Activated naive CD8-positive, alpha-beta T cell (primary cell): ENCODE measurements at regions not wholly inside any gene's neighbourhood (a gene's known extent, or its start where the extent isn't known, plus 50 kb on each side); places are given as distances from the start of the nearest gene placed in this dataset.

ENCODE experiments used
- H3K27ac Mint-ChIP-seq: one replicate; pipeline ENCODE4 v1.8.0; 2021; ENCODE audit warnings: mixed read lengths
- H3K27me3 Mint-ChIP-seq: one replicate; pipeline ENCODE4 v1.8.0; 2021; ENCODE audit warnings: mixed read lengths
- H3K36me3 Mint-ChIP-seq: one replicate; pipeline ENCODE4 v1.8.0; 2021; ENCODE audit warnings: mixed read lengths
- H3K4me1 Mint-ChIP-seq: one replicate; pipeline ENCODE4 v1.8.0; 2021; ENCODE audit warnings: low read depth, mixed read lengths
- H3K4me3 Mint-ChIP-seq: one replicate; pipeline ENCODE4 v1.8.0; 2021; ENCODE audit warnings: mild to moderate bottlenecking, mixed read lengths
- H3K9me3 Mint-ChIP-seq: one replicate; pipeline ENCODE4 v1.8.0; 2021; ENCODE audit warnings: low read depth, mixed read lengths

- Mint-ChIP-seq H3K4me3 (no peak overlapping the region), H3K36me3 (peaks cover 7% of the 10 kb centered on the region), H3K27me3 (no peaks in the 10 kb centered on the region), H3K9me3 (no peaks in the 10 kb centered on the region), H3K27ac (no peak overlapping the region), H3K4me1 (peaks cover 8% of the 10 kb centered on the region)
These were observed 331.2 kb upstream of the MYT1L start for GRCh38 chr2:2662037-2662846.

DNA sequence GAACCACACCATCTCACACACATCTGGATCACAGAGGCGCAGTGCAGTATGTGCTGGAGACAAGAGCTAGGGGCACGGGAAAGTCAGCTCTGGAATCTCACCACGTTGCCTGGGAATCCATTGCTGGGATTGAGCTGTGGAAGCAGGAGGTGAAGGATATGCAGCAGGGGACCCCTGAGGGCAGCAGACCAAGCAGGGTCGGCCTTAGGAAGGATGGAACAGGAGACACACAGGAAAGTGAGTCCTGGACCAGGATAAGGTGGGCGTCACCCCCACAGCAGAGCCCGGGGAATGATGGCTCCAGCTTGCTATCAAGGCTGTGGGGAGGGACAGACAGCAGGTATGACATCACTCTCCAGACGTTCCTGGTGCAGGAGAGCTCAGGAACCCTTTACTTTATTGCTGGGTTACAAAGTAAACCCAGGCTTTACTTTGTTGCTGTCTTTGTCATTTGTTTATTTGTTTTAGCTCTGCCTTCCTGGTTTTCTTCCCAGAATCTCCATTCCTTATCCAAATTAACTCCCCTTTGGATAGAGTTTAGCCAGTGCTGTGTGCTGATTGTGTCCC is 329.8 kb upstream of the MYT1L start:
- H3K4me3 Mint-ChIP-seq: no peak overlapping the region
- H3K36me3 Mint-ChIP-seq: peaks cover 7% of the 10 kb centered on the region
- H3K9me3 Mint-ChIP-seq: no peaks in the 10 kb centered on the region
- no peak overlapping the region for H3K27ac Mint-ChIP-seq
- no peaks in the 10 kb centered on the region for H3K27me3 Mint-ChIP-seq
- peaks cover 17% of the 10 kb centered on the region for H3K4me1 Mint-ChIP-seq

DNA sequence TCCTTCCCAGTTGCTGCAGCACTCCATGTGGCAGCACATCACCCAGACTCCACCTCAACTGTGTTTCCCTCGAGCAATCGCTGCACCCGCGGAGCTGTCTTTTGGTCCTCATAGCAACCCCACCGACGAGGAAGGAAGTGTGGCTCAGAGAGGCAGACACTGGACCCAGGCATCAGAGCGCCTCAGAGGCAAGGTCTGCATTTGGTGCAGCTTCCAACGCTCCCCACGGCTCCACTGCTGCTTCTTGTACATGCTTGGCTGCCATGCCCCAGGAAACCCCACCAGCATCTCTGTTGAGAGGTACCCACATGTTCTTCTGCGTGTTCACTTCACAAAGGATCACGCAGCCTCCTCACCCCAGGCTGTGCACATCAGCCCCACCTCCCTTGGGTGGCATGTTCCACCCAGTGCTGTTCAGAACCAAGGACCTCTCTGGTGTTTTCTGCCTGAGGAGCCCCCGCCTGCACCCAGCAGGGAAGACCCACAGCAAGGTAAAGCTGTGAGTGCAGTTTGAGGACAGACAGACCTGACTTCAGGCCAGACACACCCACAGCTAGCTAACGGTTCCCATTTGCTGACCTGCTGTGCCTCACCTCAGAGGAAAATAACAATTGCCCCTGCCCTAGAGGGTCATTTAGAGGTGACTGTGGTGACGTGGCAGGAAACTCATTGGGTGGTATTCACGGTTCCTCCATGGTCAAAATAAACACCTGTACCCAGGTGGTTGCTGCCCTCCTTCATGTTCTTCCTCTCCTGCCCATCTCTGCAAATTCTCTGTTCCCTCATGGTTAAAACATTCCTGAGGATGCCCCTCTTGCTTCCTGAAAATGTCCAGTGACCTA is 326.3 kb upstream of the MYT1L start:
- Mint-ChIP-seq H3K9me3 (no peaks in the 10 kb centered on the region), H3K27me3 (no peaks in the 10 kb centered on the region), H3K27ac (peak overlapping the region; percentile 38), H3K4me1 (peaks cover 17% of the 10 kb centered on the region), H3K4me3 (no peak overlapping the region), H3K36me3 (peaks cover 7% of the 10 kb centered on the region)

- H3K27ac Mint-ChIP-seq: no peak overlapping the region
- H3K4me1 Mint-ChIP-seq: peaks cover 17% of the 10 kb centered on the region
- no peaks in the 10 kb centered on the region for H3K27me3 Mint-ChIP-seq
- peaks cover 7% of the 10 kb centered on the region for H3K36me3 Mint-ChIP-seq
- H3K9me3 Mint-ChIP-seq: no peaks in the 10 kb centered on the region
- no peak overlapping the region for H3K4me3 Mint-ChIP-seq
These were observed 325.3 kb upstream of the MYT1L start for GRCh38 chr2:2656115-2657011.

- Mint-ChIP-seq H3K36me3 (peaks cover 7% of the 10 kb centered on the region), H3K4me1 (peaks cover 17% of the 10 kb centered on the region), H3K27me3 (no peaks in the 10 kb centered on the region), H3K9me3 (no peaks in the 10 kb centered on the region), H3K4me3 (no peak overlapping the region), H3K27ac (no peak overlapping the region)
These were observed 324.5 kb upstream of the MYT1L start for GRCh38 chr2:2655453-2656114.

- no peak overlapping the region for H3K4me3 Mint-ChIP-seq
- H3K4me1 Mint-ChIP-seq: peaks cover 18% of the 10 kb centered on the region
- H3K27ac Mint-ChIP-seq: no peak overlapping the region
- H3K27me3 Mint-ChIP-seq: no peaks in the 10 kb centered on the region
- no peaks in the 10 kb centered on the region for H3K9me3 Mint-ChIP-seq
- H3K36me3 Mint-ChIP-seq: peaks cover under 1% of the 10 kb centered on the region
These were observed 322.2 kb upstream of the MYT1L start for GRCh38 chr2:2653231-2653630.

GRCh38 chr2:2650608-2651375 is 319.7 kb upstream of the MYT1L start:
- H3K27ac Mint-ChIP-seq: no peak overlapping the region
- no peaks in the 10 kb centered on the region for H3K27me3 Mint-ChIP-seq
- H3K4me1 Mint-ChIP-seq: peaks cover 25% of the 10 kb centered on the region
- no peak overlapping the region for H3K4me3 Mint-ChIP-seq
- no peaks in the 10 kb centered on the region for H3K9me3 Mint-ChIP-seq
- no peaks in the 10 kb centered on the region for H3K36me3 Mint-ChIP-seq

DNA sequence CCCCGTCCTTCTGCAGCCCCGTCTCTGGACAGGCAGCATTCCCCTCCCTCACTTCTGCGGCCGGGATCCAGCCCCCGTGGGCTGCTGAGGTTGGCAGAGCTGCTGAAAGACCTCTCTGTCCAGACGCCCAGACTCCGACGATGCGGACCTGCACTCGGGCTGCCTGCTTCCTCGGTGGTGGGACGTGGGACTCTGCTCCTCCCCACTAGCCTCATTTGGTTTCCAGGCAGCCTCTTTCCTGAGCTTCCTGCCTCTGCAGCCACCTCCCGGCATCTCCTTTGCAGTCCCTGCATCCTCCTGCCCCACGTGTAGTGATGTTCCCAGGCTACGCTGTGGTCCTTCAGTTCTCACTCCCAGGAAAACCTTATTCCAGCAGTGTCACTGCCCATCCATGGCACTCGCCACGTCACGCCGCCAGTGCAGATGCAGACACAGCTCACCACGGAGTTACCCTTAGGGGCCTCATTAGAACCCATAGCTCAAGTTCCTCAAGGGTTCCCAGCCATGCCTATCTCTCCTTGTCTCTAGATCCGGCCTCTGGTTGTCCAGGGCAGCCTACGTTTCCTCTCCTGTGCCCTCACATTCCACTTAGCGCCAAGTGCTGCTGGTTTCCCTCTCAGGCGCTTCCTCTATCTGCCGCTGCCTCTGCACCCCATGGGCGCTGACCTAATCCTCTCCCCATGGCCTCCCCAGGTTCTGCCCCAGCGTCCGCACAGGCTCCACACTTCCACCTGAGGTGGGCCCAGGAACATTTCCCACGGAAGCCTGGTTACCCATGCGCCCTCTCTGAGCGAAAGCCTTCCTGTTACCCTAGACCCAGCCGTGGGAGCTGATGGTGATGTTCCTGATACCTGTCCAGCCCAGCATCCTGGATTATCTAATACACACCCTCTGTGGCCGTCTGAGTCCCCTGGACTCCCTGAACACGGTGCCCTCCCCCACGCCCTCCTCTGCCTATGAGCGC is 318.3 kb upstream of the MYT1L start:
- Mint-ChIP-seq H3K36me3 (no peaks in the 10 kb centered on the region), H3K27me3 (no peaks in the 10 kb centered on the region), H3K4me3 (no peak overlapping the region), H3K4me1 (peaks cover 27% of the 10 kb centered on the region), H3K9me3 (no peaks in the 10 kb centered on the region), H3K27ac (no peak overlapping the region)

DNA sequence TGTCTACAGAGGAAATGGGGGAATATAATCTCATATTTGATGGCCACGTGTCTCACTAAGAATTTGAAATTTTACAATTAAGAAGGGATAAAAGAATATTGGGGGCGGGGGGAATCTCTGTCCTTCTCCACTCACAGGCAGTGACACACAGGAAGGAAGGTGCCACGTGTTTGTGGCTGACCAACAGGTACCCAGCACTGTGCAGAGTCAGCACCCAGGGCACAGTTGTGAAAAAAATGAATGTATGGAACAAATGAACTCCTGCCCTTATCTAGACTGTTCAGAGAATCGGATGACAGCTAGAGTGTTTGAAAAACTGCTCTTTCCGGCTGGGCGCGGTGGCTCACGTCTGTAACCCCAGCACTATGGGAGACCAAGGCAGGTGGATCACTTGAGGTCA is 317.0 kb upstream of the MYT1L start:
- no peaks in the 10 kb centered on the region for H3K9me3 Mint-ChIP-seq
- H3K36me3 Mint-ChIP-seq: no peaks in the 10 kb centered on the region
- H3K27me3 Mint-ChIP-seq: no peaks in the 10 kb centered on the region
- H3K27ac Mint-ChIP-seq: no peak overlapping the region
- H3K4me3 Mint-ChIP-seq: no peak overlapping the region
- H3K4me1 Mint-ChIP-seq: peaks cover 34% of the 10 kb centered on the region

GRCh38 chr2:2647141-2647541 is 316.1 kb upstream of the MYT1L start:
- Mint-ChIP-seq H3K27ac (peak overlapping the region; percentile 89), H3K4me3 (peak overlapping the region; percentile 70), H3K4me1 (peaks cover 36% of the 10 kb centered on the region), H3K36me3 (no peaks in the 10 kb centered on the region), H3K9me3 (no peaks in the 10 kb centered on the region), H3K27me3 (no peaks in the 10 kb centered on the region)

DNA sequence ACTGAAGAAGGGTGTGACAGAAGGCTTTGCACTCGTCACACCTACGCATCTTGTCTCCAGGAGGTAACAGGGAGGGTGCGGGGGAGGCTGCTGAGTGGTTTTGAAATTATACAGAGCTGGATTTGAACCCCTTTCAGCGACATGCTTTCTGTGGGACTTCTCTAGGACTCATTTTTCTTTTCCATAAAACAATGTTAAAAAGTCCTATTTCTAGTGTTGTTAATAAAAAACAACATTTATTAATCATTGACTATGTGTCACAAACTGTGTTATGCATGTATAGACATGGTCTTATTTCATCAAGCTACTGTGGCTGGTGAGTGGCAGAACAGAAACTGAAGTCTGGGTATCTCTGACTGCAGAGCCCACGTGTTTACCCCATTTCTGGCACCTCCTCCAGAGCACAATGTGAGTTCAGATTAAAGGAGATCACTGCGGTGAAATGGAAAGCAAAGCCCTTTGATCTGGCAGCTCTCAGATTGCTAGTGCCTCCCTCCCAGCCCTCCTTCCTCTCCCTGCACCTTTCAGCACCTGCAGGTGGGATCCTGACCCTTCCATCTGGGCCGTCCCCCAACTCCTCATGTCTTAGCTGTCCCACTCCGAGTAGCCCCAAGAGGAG is 315.5 kb upstream of the MYT1L start:
- peaks cover 36% of the 10 kb centered on the region for H3K4me1 Mint-ChIP-seq
- no peaks in the 10 kb centered on the region for H3K27me3 Mint-ChIP-seq
- H3K27ac Mint-ChIP-seq: peak overlapping the region; percentile 89
- H3K4me3 Mint-ChIP-seq: peak overlapping the region; percentile 70
- H3K9me3 Mint-ChIP-seq: no peaks in the 10 kb centered on the region
- no peaks in the 10 kb centered on the region for H3K36me3 Mint-ChIP-seq

DNA sequence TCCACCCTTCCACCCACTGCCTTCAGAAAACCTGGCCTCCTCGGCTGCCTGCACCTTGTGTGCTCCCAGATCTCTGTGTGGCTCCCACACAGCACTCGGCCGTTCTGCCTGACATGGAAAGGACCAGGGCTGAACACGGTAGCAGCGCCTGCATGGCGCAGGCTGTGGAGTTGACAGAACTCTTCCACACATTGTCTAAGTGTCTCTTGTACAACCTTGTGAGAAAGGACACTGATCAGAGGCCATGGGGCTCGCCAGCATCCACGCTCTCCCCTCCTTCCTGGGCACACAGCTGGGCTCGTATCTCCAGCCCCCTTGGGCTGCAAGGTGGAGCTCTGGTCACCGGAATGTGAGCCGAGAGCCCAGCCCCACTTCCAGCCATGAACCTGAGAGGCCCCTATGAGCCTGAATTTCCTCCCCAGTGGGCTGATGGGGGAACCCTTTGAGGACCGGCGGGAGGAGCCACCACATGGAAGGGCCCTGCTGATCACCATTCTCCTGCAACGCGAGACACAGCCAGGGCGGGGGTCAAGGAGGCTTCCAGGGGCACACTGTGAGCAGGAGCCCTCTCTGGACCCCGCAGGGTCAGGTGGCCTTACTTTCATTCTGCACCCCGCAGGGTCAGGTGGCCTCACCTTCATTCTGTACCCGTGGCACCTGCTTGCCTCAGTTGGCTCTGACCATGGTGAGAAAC is 314.2 kb upstream of the MYT1L start:
- Mint-ChIP-seq H3K9me3 (no peaks in the 10 kb centered on the region), H3K4me1 (peaks cover 36% of the 10 kb centered on the region), H3K4me3 (no peak overlapping the region), H3K36me3 (no peaks in the 10 kb centered on the region), H3K27me3 (no peaks in the 10 kb centered on the region), H3K27ac (peak overlapping the region; percentile 22)
